HG02852 (cell line): ENCODE measurements at regions not wholly inside any gene's neighbourhood (a gene's known extent, or its start where the extent isn't known, plus 50 kb on each side); places are given as distances from the start of the nearest gene placed in this dataset.
"Not testable (repeated sequence)": the region's sequence is repeated elsewhere in the genome, so short reads cannot be mapped to it uniquely, and the experiment has no call there.

Source experiments
- ATAC-seq: cut with Tn5 transposase; IDR thresholded peaks from one replicate; pipeline ENCODE4 v1.9.1; 2021; ENCODE audit warnings: mild to moderate bottlenecking, moderate library complexity; ENCODE audit not compliant: unreplicated experiment

GRCh38 chr5:60489856-60490255 lies 210.1 kb downstream of the DEPDC1B start:
- no peak for ATAC-seq

- no peak for ATAC-seq
Measured at GRCh38 chr5:60489377-60489776, 210.6 kb downstream of the DEPDC1B start.

DNA sequence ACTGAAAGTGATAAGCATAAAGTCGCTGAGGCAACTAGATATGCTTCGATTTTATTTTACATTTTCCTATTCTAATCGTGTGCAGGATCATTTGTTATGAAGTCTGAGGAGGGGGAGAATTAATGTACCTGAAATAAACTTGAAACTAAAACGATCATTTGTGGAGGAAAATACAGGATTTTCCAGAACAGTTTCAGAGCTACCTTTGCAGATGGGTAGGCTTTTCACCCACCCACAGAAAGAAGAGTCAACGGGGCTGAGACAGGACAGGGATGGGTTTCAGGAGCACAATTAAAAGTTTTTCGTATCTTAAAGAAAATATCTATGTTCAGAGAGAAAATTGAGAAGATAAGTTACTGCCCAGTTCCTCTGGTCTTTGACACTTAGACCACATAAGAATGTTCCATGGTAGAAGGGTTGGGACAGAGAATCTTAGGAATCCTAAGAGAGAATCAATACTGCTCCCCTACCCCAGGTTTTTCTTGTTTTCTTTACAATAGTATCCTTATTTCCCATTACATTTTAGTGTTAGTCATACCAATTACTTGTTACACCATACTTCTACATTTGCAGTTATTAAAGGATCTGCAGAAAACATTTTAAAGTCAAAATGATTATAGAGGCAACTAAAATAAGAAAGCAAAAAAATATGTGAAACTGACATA lies 211.4 kb downstream of the DEPDC1B start:
- no peak for ATAC-seq

GRCh38 chr5:60487885-60488442 lies 212.0 kb downstream of the DEPDC1B start:
- no peak for ATAC-seq

DNA sequence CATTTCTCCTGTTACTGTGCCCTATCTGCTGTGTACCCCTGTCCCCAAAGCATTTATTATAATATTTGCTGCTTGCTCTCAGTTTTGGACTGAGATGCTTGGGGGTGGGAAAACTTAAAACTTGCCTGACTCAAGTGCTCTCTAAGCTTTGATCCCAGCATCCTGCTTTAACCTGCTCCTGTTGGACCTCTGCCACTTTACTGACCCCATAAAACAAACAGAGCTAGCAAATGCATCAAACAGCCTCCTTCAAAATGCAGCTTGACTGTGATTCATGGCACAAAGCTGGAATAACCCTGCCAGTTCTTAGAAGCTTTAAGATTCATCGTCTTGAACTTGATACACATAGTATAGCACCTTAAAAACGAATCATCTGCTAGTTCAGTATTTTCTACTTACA lies 212.5 kb downstream of the DEPDC1B start:
- no peak for ATAC-seq

GRCh38 chr5:60485361-60485760 lies 214.6 kb downstream of the DEPDC1B start:
- ATAC-seq, result no peak

- ATAC-seq, result no peak
Measured at GRCh38 chr5:60483050-60483449, 216.9 kb downstream of the DEPDC1B start.

GRCh38 chr5:60482301-60482700 lies 217.7 kb downstream of the DEPDC1B start:
- ATAC-seq, result no peak

GRCh38 chr5:60479542-60479941 lies 220.4 kb downstream of the DEPDC1B start:
- ATAC-seq, result no peak

DNA sequence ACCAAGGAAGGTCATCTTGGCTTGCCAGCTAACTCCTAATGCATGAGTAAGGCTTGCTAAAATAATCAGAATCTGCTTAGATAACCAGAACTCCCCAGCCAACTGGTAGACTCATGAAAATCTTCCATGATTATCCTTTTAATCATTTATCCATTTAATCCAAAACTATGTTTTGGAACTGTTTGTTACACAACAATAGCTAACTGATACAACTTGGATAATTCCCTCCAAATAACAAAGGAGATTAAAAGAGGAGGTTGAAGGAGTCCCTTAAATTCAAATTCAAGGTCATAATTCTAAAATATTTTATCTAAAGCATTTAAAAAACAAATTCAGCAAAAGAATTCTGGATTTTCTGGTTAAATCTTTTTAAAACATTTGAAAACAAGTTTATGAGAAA lies 222.1 kb downstream of the DEPDC1B start:
- no peak for ATAC-seq

GRCh38 chr5:60473654-60474053 lies 226.3 kb downstream of the DEPDC1B start:
- ATAC-seq, result no peak

GRCh38 chr5:60473027-60473426 lies 226.9 kb downstream of the DEPDC1B start:
- ATAC-seq, result not testable (repeated sequence)

DNA sequence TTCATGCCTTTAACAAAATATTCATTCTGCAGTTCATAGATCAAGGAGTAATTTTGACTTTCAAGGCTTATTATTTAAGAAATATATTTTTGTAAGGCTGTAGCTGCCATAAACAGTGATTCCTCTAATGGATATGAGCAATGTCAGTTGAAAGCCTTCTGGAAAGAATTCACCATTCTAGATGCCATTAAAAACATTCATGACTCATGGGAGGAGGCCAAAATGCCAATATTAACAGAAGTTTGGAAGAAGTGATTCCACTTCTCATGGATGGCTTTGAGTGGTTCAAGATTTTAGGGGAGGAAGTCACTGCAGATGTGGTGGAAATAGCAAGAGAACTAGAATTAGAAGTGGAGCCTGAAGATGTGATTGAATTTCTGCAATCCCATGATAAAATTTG lies 229.1 kb downstream of the DEPDC1B start:
- no peak for ATAC-seq

DNA sequence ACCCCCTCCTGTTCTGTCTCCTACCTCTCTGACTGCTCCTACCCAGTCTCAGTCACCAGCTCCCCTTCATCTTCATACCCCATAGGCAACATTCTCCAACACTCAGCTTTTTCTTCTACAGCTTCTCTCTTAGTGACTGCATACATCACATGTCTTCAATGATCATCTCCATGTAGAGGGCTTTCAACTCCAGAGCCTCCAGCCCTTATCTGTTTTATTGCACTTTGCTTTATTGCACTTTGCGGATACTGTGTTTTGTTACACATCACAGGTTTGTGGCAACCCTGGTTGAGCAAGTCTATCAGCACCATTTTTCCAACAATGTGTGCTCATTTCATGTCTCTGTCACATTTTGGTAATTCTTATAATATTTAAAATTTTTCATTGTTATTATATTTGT lies 230.7 kb downstream of the DEPDC1B start:
- ATAC-seq, result no peak

DNA sequence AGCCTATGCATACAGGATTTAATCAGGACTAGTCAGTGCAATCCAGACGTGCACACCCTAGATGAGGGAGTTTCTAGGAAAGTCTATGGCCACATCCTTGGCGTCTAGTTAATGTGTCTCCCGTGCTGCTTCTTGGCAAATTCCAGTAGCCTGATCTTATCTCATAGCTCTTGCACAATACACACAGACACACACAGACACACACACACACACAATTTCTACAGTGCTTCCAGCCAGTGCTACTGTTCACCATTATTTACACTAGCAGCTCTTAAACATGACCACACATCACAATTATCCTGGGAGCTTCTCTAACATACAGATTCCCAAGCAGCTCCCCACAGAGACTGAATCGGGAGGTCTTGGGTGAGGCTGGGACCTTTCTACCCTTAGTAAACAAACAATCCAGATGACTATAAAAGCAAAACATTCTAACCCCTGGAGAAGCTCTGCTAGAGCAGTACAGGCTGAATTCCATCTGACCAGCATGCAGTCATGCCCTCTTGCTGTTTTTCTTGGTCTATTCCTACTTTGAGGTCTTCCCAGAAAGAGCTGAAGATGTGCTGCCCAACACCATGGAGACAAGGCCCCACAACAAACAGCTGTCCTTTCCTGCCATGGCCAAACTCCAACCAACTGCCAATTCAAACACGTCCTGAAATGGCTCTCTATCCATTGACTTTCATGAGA lies 236.6 kb downstream of the DEPDC1B start:
- ATAC-seq, result no peak

DNA sequence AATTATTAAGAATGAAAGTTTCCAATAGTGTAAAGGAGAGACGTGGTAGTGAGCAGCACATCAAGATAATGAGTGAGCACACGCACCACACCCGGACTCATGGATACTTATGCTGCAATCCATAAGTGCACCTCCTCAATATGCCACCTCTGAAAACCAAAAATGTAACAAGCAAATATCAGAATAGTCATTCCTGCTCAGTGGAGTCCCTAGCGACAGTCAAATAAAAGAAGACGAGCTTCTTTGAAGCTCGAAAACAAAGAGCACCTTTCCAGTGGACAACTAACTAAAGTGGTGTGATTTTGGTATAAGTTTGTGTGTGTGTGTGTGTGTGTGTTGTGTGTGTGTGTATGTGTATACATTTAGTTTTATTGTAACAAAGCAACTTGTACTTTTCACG lies 241.3 kb downstream of the DEPDC1B start:
- ATAC-seq, result no peak

DNA sequence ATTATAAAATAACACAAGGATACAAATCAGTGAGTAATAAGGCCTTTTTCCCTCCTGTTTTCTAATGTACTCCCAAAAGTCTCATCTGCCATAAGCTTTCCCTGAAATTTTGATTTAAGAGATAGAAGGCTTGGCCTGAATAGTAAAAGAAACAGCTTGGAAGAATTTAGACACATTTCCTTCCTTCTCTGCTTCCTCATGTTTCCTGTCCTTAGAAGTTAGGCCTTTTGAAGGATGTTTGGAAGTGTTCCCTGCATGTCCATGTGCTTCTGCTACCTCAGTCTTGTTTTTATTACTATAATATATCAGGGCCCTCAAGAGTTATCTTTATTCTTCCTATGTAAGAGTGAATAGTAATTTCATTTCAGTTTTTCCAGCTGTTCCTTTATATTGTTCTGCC lies 242.7 kb downstream of the DEPDC1B start:
- ATAC-seq, result no peak

DNA sequence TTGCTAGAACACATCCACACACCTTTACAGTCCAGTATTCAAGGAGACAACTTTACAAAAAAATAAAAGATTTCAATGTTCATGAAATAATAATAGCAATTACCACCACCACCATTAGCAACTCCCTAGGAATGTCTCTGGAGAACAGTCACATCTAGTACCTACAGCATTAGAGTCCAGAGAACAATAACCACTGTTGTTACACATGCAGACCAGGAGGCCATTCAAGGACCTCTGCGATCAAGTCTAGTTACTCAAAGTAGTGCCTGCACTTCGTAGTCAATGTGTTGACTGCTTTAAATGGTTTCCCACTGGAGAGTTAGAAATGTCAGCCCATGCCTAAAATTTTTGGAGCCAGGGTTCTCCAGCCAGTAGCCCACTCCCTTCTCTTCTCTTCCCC lies 244.4 kb downstream of the DEPDC1B start:
- ATAC-seq, result no peak

- ATAC-seq, result not testable (repeated sequence)
Measured at GRCh38 chr5:60454277-60454676, 245.7 kb downstream of the DEPDC1B start.

- no peak for ATAC-seq
Measured at GRCh38 chr5:60453186-60453976, 246.6 kb downstream of the DEPDC1B start.

- ATAC-seq, result no peak
Measured at GRCh38 chr5:60448600-60448999, 251.4 kb downstream of the DEPDC1B start.

GRCh38 chr5:60447488-60447920 lies 252.5 kb downstream of the DEPDC1B start:
- ATAC-seq, result no peak
